GM23338 (cell line): ENCODE measurements at regions not wholly inside any gene's neighbourhood (a gene's known extent, or its start where the extent isn't known, plus 50 kb on each side); places are given as distances from the start of the nearest gene placed in this dataset.

Source experiments
- ATAC-seq: fragments of 200-7000 bp; cut with Tn5 transposase; 3 replicates; pipeline ENCODE4 v1.9.1; 2020
- DNase-seq: peaks from one replicate; pipeline ENCODE4 v3.0.0-alpha.2; 2015; ENCODE audit warnings: low spot score
- H2AFZ ChIP-seq: fragments of 200-600 bp; sonication (generic); 2 replicates; pipeline ENCODE4 v1.8.0; 2016; ENCODE audit warnings: antibody characterized with exemption, mild to moderate bottlenecking, moderate library complexity
- H3F3A ChIP-seq: fragments of 200-600 bp; sonication (generic); replicated peaks from 2 replicates; pipeline ENCODE4 v1.8.0; 2017; ENCODE audit warnings: antibody characterized with exemption, mixed run types, low read depth
- H3K27ac ChIP-seq: fragments of 200-600 bp; sonication (generic); 2 replicates; pipeline ENCODE4 v1.6.1; 2016; ENCODE audit warnings: low read depth
- H3K27me3 ChIP-seq: fragments of 200-600 bp; sonication (generic); 2 replicates; pipeline ENCODE4 v1.8.0; 2016; ENCODE audit warnings: mild to moderate bottlenecking, mixed run types, moderate library complexity; ENCODE audit not compliant: insufficient read depth
- H3K36me3 ChIP-seq: fragments of 200-600 bp; sonication (generic); 2 replicates; pipeline ENCODE4 v1.8.0; 2016; ENCODE audit warnings: mild to moderate bottlenecking; ENCODE audit not compliant: insufficient read depth
- H3K4me1 ChIP-seq: fragments of 200-600 bp; sonication (generic); 2 replicates; pipeline ENCODE4 v1.8.0; 2016; ENCODE audit warnings: mild to moderate bottlenecking, moderate library complexity; ENCODE audit not compliant: insufficient read depth
- H3K4me2 ChIP-seq: fragments of 200-600 bp; sonication (generic); 2 replicates; pipeline ENCODE4 v1.7.1; 2017; ENCODE audit warnings: mixed run types
- H3K4me3 ChIP-seq: fragments of 200-600 bp; sonication (generic); 2 replicates; pipeline ENCODE4 v1.6.1; 2016; ENCODE audit warnings: mixed run types
- H3K79me2 ChIP-seq: fragments of 200-600 bp; sonication (generic); replicated peaks from 2 replicates; pipeline ENCODE4 v1.8.0; 2017; ENCODE audit warnings: mild to moderate bottlenecking; ENCODE audit not compliant: insufficient read depth
- H3K9me2 ChIP-seq: fragments of 200-600 bp; sonication (generic); 2 replicates; pipeline ENCODE4 v1.8.0; 2017; ENCODE audit not compliant: insufficient read depth
- H4K20me1 ChIP-seq: fragments of 200-600 bp; sonication (generic); replicated peaks from 2 replicates; pipeline ENCODE4 v1.8.0; 2017; ENCODE audit warnings: mild to moderate bottlenecking; ENCODE audit not compliant: insufficient read depth
- H3K27ac Mint-ChIP-seq: 2 replicates; pipeline ENCODE4 v1.8.0; 2020; ENCODE audit warnings: inconsistent platforms, mild to moderate bottlenecking, moderate library complexity, mixed read lengths
- H3K27me3 Mint-ChIP-seq: 3 replicates; pipeline ENCODE4 v1.8.0; 2022; ENCODE audit warnings: low read depth, mild to moderate bottlenecking, moderate library complexity, mixed read lengths, inconsistent platforms; ENCODE audit not compliant: insufficient read depth, poor library complexity
- H3K36me3 Mint-ChIP-seq: 3 replicates; pipeline ENCODE4 v1.8.0; 2021; ENCODE audit warnings: low read depth, mild to moderate bottlenecking, inconsistent platforms, moderate library complexity, mixed read lengths
- H3K4me1 Mint-ChIP-seq: 3 replicates; pipeline ENCODE4 v1.8.0; 2020; ENCODE audit warnings: mild to moderate bottlenecking, inconsistent platforms, mixed read lengths
- H3K4me3 Mint-ChIP-seq: 3 replicates; pipeline ENCODE4 v1.8.0; 2021; ENCODE audit warnings: moderate library complexity, mild to moderate bottlenecking, inconsistent platforms, mixed read lengths
- H3K9me3 Mint-ChIP-seq: 3 replicates; pipeline ENCODE4 v1.8.0; 2020; ENCODE audit warnings: moderate library complexity, mild to moderate bottlenecking, inconsistent platforms, mixed read lengths
- CREB1 ChIP-seq: fragments of 250-450 bp; sonication (Bioruptor Pico); IDR thresholded peaks from 2 replicates; pipeline ENCODE4 v1.5.0; 2020; ENCODE audit warnings: low read depth, mild to moderate bottlenecking, moderate library complexity
- CTCF ChIP-seq, 2 experiments: fragments of 200-600 bp in 1 of 2; sonication (generic) in 1 of 2; conservative IDR thresholded peaks; 2 replicates each; pipeline versions ENCODE4 v1.5.1 to v1.6.1; 2016 to 2017; ENCODE audit warnings: antibody characterized with exemption in 2 of 2, low read depth in 2 of 2, mild to moderate bottlenecking in 2 of 2, moderate library complexity in 1 of 2
- ETS1 ChIP-seq: IDR thresholded peaks from 2 replicates; pipeline ENCODE4 v1.6.1; 2016; ENCODE audit warnings: antibody characterized with exemption
- EZH2 ChIP-seq: fragments of 200-600 bp; sonication (generic); IDR thresholded peaks from one replicate; pipeline ENCODE4 v1.8.0; 2017; ENCODE audit warnings: antibody characterized with exemption, mild to moderate bottlenecking, low read depth; ENCODE audit not compliant: unreplicated experiment
- EZH2phosphoT487 ChIP-seq: fragments of 200-600 bp; sonication (generic); IDR thresholded peaks from one replicate; pipeline ENCODE4 v1.8.1; 2018; ENCODE audit warnings: antibody characterized with exemption; ENCODE audit not compliant: unreplicated experiment
- JUNB ChIP-seq: IDR thresholded peaks from one replicate; pipeline ENCODE4 v1.6.1; 2016; ENCODE audit warnings: antibody characterized with exemption; ENCODE audit not compliant: unreplicated experiment
- NANOG ChIP-seq: IDR thresholded peaks from 2 replicates; pipeline ENCODE4 v1.6.1; 2016; ENCODE audit warnings: antibody characterized with exemption, borderline replicate concordance
- POLR2AphosphoS5 ChIP-seq: IDR thresholded peaks from 2 replicates; pipeline ENCODE4 v1.6.1; 2016; ENCODE audit warnings: antibody characterized with exemption, low read depth
- REST ChIP-seq: IDR thresholded peaks from one replicate; pipeline ENCODE4 v1.6.1; 2018; ENCODE audit warnings: antibody characterized with exemption; ENCODE audit not compliant: unreplicated experiment
- STAT1 ChIP-seq: IDR thresholded peaks from one replicate; pipeline ENCODE4 v1.6.1; 2016; ENCODE audit warnings: antibody characterized with exemption; ENCODE audit not compliant: unreplicated experiment
- ZNF114 ChIP-seq: fragments of 250-450 bp; sonication (Bioruptor Pico); IDR thresholded peaks from 2 replicates; pipeline ENCODE4 v1.5.0; 2020; ENCODE audit warnings: mild to moderate bottlenecking, moderate library complexity
- ZNF331 ChIP-seq: fragments of 250-450 bp; sonication (Bioruptor Pico); IDR thresholded peaks from 2 replicates; pipeline ENCODE4 v1.5.0; 2020; ENCODE audit warnings: low read depth, mild to moderate bottlenecking, moderate library complexity
- ZNF462 ChIP-seq: fragments of 250-450 bp; sonication (Bioruptor Pico); IDR thresholded peaks from 2 replicates; pipeline ENCODE4 v1.5.0; 2020; ENCODE audit warnings: mild to moderate bottlenecking, moderate library complexity

GRCh38 chr12:15045451-15045850 lies 72.6 kb downstream of the PDE6H start:
- Mint-ChIP-seq H3K9me3 (no peaks in the 10 kb centered on the region), H3K4me1 (no peaks in the 10 kb centered on the region), H3K27me3 (peaks cover 2% of the 10 kb centered on the region), H3K36me3 (no peaks in the 10 kb centered on the region), H3K27ac (no peak overlapping the region), H3K4me3 (no peak overlapping the region)
- DNase-seq (no peak), ATAC-seq (no peak)
- Histone ChIP-seq H3K27me3 (no peaks in the 10 kb centered on the region), H3K4me2 (no peak overlapping the region), H3K4me1 (no peaks in the 10 kb centered on the region), H3K9me2 (no peaks in the 10 kb centered on the region), H4K20me1 (no peaks in the 10 kb centered on the region), H3K4me3 (no peak overlapping the region), H3K36me3 (no peaks in the 10 kb centered on the region), H3F3A (no peaks in the 10 kb centered on the region), H2AFZ (no peak overlapping the region), H3K27ac (no peak overlapping the region), H3K79me2 (no peaks in the 10 kb centered on the region)
- TF ChIP-seq EZH2phosphoT487 (no peak), REST (no peak), CTCF (conservative IDR thresholded peaks at IDR 0.05; ENCODE audit: low read depth in 2 of 2) (no peak), ETS1 (no peak), EZH2 (no peak), CREB1 (CRISPR knock-in tag) (no peak), STAT1 (no peak), ZNF114 (CRISPR knock-in tag) (no peak), ZNF462 (CRISPR knock-in tag) (no peak), ZNF331 (no peak), POLR2AphosphoS5 (no peak), JUNB (no peak), NANOG (no peak)
